Retina (tissue), 1 donor: ENCODE measurements at regions not wholly inside any gene's neighbourhood (a gene's known extent, or its start where the extent isn't known, plus 50 kb on each side); places are given as distances from the start of the nearest gene placed in this dataset.

ENCODE experiments used
- DNase-seq: peaks from one replicate; pipeline ENCODE4 v3.0.0-alpha.2; 2016

DNA sequence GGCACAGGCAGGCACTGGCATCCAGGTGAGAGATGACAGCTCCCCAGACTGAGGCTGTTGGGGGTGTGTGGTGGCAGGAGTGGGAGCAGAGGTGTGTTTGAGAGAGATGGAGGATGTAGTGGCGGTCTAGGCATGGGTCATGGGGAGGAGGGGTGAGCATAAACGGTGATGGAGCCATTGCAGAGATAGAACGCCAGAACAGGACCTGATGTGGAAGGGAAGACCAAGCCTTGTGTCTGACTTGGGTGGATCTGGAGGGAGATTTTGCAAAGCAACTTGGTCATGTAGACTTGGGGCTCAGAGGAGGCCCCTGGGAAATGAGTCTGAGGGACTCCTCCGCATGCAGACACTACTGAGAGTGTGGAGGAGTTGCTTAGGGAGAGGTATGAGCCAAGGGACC is 50.0 kb upstream of the CLDN5 start:
- DNase-seq, result no peak

DNA sequence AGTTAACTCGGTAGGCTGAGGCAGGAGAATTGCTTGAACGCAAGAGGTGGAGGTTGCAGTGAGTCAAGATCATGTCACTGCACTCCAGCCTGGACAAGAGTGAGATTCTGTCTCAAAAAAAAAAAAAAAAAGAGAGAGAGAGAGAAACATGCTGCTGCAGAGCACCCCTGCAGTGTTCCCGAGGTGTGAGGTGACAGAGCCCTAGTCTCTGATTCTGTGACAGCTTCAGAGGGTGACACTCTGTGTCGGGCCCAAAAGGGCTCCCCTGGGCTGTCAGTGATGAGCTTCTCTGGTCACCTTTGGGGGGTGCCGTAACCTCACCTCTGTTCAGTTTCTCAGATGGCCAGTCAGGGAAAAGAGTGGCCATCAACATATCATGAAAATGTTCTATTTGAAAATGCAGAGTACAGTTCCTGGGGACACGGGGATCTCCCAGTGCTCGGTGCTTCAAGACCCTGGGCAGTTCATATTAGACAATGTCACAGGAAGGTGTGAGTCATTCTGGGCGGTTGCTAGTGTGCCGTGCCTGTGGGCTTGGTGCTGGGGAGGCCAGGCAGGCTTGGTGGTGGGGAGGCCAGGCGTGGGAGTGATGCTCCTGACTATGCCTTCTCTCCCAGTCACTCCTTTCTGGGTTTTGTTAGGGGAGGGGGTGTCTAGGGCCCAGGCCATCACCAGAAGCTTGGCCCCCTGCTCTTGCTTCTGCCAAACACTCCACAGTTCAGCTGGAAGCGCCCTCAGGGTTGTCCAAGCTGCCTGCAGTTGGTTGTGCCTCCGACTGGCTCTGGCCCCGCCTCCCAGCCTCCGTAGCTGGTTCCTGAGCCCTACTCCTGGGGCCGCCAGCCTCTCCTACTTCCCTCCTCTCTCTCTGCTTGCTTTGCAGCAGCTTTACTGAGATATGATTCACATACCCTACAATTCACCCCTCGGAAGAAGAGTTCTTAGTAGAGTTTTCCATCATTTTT is 52.5 kb upstream of the CLDN5 start:
- no peak for DNase-seq

DNA sequence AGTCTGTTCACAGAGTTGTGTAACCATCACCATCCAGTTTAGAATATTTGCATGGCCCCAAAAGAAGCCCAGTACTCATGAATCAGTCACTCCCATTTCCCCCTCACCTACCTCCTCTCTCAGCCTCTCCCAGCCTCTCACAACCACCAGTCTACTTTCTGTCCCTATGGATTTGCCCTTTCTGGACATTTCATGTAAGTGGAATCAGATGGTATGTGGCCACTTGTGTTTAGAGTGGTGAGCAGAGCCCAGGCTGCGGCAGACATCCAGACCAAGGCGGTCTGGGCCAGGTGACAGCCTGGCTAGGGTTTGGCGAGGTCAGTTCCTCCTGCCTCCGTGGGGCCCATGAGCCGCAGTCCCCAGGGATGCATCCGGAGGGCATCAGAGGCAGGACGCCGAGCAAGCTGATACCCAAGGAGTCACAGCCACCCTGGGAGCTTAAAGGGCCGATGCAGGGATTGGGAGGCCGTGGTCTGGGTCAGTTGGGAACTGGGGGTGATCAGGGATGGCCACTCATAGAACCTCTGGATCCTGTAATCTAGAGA is 53.3 kb upstream of the CLDN5 start:
- no peak for DNase-seq

DNA sequence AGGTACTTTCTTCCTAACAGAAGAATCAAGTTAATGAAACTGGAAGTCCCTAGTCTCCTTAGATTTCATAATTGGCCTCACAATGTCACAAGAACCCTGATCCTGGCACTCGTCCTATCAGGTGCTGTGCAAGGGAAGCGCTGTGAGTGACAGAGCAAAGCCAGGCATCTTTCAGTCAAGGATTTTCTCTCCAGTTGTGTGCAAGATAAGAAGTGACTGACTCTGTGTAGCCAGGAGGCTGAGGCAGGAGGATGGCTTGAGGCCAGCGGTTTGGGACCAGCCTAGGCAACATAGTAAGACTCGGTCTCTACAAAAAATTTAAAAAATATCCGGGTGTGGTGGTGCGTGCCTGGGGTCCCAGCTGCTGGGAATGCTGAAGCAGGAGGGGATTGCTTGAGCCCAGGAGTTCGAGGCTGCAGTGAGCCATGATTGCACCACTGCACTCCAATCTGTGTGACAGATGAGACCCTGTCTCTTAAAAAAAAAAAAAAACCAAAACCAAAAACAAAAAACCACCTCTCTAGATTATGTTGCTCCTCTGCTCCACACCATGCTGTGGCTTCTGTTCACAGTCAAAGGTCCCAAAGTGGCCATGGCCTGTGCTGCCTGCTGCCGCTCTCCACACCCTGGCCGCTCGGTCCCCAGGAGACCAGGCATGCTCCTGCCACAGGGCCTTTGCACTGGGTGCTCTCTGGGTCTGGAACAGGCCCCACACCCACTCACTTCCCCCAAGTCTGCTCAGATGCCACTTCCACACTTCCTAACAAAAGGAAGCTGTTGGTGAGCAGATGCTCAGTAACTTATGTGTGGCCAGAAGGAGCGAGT is 54.2 kb upstream of the CLDN5 start:
- no peak for DNase-seq

DNA sequence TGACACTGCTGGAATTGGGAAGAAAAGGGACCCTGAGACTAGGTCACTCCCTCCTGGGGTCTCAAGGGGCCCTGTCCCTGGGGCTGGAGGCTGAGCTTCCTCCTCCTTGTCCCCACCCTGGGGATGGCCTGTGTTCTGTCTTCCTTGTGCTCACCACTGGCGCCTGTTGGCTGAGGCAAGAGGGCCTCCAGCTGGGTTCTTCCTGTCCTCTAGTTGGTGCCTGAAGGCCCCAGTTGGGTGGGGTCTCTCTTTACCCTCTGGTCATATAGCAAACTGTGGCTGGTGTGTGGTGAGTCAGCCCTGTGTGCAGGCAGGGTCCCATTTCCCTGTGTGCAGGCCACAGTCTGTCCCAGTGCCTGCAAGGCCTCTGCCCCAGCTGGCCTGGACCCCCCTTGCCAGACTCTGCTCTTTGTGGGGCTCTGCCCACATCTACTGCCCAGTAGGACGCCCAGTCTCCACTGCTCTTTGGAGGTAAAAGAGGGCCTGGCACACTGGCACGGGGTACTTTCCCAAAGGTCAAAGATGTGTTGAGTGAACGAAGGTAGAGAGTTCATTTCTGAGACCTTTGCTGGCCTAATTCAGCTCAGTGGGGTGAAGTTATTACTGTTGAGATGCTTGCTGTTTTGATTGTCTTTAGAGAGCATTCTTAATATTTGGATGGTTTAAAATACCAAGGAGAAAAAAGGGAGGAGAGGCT is 55.1 kb upstream of the CLDN5 start:
- DNase-seq, result no peak

DNA sequence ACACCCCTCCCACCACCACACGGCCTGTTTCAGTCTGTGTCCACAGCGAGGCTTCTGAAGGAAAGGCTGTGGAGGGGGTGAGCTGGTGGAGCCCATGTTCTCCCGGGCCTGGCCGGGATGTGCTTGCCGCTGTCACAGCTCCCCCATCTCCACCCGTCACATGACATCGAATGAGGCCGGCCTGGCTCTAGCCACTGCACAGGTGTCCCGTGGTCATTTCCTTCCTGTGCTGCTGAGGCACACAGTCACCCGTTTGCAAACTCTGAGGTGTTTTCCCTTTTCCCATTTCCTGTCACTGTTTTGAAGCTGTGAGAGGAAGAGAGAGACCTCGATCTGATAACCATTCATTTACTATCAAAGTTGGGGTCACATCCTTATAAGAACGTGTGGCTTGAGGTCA is 55.7 kb upstream of the CLDN5 start:
- no peak for DNase-seq

DNA sequence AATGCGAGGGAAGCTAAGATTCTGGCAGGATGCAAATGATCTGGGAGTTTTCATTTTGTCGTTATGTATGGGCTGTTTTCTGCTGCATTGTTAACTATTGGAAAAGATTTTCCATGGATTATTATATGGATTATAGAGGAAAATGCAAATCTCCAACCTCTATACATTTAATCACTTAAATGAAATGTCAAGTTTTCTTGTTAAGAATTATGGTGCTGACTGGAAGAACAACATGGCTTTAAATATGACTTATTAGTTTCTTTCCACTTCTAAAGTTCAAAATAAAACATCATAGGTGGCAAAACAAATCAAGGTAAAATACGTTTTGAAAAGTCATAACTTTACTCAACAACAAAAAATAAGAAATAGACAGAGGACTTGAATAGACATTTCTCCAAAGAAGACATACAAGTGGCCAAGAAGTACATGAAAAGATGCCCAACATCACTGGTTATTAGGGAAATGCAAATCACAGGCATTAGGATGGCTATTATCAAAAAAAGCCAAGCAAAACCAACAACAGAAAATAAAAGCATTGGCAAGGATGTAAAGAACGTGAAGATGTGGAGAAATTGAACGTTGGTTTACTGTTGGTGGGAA is 56.2 kb upstream of the CLDN5 start:
- no peak for DNase-seq

DNA sequence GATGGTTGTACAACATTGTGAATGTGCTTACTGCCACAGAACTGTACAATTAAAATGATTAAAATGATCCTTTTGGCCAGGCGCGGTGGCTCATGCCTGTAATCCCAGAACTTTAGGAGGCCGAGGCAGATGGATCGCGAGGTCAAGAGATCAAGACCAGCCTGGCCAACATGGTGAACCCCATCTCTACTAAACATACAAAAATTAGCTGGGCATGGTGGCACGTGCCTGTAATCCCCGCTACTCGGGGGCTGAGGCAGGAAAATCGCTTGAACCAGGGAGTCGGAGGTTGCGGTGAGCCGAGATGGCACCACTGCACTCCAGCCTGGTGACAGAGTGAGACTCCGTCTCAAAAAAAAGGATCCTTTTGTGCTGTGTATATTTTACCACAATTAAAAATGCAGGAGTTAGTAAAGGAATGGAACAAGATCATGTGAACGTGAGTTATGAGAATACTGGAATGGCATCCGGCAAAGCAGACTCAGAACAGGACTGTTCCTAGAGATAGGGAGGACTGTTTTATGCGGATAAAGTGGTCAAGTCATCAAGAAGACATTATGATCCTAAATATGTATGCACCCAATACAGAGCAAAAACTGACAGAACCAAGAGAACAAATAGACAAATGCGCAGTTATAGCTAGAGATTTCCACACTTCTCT is 58.0 kb upstream of the CLDN5 start:
- DNase-seq, result no peak

DNA sequence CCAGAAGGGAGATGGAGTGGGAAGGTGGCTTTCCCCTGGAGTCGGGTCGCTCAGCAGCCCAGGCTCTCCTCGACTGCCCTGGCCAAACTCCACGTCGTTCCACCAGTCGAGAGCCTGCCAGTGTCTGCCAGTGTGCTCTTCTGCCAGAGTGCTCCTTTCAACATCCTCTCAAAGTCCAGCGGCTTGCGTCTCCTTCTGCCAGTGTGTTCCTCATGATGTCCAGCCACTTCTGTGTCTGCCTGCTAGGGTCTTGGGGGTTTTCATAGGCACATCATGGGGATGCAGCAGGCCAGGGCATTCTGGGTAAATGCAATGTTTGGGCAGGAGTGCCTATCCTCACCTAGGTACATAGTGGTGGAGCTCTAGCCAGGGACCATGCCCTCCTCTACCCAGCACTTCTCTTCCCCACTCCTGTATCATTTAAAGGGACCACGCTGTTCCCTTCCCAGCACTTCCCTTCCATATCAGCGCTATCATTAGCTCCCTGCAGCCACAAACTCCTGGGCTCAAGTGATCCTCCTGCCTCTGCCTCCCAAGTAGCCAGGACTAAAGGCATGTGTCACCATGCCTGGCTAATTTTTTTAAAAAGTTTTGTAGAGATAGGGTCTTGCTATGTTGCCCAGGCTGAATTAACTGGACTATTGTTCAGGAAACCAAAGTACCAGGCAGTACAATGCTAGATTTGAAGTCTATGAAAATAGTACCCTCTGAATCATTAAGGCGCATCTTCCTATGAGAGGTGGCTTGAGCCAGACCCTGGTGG is 62.9 kb upstream of the CLDN5 start:
- no peak for DNase-seq

DNA sequence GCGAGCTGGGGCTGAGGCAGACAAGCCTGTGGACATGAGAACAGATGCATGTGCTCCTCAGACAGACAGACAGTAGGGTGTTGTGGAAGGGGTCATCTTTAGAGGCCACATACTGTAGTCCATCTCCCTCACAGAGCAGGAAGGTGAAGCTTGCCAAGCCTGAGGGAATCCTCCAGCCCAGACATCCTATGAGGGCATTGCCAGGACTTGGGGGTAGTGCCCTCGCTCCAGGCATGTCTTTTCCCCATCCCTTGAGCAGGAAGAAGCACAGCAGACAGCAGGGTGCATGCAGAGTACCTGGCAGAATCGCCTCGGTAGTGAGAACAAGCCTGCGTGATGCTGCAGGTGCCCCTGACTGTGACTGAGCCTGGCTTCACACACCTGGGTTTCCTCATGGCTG is 66.5 kb upstream of the CLDN5 start:
- no peak for DNase-seq

DNA sequence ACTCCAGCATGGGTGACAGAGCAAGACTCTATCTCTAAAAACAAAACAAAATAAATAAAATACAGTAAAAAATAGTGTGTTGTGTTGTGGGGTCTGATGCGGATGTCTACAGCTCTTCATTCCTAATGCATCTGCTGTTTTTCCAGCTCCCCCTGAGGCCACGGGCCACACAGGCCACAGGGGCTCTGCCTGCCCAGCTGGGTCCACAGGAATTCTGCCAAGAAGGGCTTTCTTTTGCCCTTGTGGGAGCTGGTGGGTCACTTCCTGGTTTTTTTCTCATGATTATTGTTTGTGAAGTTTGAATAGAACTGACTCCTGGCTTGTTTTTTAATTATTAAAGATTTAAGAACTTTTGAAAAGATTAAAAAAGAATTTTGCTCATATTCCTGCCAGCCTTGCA is 67.4 kb upstream of the CLDN5 start:
- no peak for DNase-seq

DNA sequence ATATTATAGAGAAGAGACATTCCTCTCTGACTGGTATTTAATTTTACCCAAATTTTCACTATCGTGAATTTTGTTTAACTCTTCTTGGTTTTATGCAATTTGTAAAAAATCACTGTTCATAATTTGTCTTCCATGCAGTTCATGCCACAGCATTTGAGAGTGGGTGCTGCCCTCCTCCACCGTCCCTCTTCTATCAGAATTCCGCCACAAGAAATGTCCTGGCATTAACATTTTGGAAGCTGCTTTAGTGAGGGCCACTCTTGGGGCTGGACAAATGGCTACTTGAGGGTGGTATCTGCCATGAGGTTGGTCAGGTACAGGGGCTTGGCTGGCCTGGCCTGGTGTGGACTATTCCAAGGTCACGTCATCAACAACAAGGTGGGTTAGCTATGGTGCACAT is 68.3 kb upstream of the CLDN5 start:
- DNase-seq, result no peak

DNA sequence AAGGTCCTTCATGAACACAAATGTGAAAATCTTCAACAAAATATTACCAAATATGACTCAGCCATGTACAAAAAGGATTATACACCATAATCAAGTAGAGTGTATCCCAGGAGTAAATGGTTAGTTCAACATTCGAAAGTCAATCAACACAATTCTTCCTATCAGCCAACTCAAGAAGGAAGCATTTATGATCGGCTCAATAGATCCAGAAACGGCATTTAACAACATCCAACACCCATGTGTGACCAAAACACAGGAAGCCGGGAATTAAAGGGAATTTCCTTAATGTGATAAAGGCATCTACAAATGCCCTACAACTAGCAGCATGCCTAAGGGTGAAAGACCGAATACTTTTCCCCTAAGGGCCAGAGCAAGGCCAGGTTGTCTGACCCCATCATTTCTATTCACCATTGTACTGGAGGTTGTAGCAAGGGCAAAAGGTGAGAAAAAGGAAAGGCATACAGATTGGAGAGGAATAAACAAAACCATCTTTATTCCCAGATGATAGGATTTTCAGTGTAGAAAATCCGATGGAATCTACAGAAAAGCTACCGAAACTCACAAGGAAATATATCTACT is 69.9 kb upstream of the CLDN5 start:
- no peak for DNase-seq

DNA sequence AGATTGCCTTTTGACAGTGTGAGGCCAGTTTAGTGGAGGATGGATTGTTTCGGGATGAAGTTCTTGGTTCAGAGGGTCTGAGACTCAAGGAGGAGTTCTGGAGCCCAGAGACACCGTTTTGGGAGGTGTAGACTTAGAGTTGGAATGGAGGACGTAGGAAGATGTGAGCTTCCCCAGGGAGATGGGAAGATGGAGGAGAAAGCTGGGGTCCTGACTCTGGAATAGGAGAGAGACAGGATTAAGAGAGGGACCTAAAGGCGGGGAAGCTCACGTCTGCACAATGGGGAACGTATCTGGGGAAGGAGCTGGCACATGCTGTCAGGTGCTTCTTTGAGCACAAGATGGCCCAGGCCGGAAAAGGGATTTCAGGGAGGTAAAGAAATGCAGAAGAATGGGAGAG is 71.3 kb upstream of the CLDN5 start:
- DNase-seq, result no peak

DNA sequence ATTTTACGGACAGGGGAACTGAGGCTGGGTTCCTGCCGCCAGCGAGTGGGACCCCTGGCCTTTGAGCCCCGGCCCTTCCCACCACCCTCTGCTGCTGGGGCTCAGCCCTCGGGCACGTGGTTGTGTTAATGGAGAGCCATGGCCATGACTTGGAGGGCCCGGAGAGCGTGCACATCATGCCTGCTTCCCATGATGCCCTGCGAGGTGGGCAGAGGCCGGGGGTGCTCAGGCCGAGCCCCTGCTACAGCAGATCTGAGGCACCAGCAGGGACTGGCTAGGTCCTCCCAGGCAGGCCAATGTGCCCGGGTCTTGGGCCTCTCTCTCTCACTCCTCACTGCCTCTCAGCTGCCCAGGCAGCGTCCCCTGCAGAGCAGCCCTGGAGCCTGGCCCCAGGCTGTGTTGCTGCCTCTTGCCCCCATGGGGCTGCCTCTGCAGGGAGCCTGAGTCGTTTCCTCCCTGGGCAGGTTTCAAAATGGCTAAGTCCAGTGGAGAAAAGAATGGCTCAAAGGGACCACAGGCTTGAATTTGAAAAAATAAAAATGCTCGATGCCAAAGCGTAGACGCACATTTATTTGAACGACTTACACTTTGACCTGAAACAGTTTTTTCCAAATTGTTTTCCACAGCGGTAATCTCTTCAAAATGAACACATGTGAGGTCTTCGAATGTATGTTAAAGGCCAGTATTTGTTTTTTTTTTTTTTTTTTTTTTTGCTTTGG is 72.6 kb upstream of the CLDN5 start:
- no peak for DNase-seq

DNA sequence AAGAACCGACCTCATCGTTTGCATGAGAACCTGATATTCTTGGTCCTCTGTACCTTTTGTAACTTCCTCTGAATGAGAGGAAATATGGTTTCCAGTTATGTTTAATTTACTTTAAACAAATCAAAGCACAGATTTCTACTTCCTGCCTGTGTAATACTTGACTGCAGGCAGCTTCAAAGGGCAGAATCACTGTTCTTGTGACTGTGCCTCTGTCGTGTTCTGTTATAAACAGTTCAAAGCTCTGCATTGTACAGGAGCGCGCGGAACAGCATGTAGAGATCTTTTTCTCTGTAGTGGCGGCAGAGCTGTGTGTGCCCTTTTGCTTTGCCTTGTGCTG is 73.2 kb upstream of the CLDN5 start:
- no peak for DNase-seq

DNA sequence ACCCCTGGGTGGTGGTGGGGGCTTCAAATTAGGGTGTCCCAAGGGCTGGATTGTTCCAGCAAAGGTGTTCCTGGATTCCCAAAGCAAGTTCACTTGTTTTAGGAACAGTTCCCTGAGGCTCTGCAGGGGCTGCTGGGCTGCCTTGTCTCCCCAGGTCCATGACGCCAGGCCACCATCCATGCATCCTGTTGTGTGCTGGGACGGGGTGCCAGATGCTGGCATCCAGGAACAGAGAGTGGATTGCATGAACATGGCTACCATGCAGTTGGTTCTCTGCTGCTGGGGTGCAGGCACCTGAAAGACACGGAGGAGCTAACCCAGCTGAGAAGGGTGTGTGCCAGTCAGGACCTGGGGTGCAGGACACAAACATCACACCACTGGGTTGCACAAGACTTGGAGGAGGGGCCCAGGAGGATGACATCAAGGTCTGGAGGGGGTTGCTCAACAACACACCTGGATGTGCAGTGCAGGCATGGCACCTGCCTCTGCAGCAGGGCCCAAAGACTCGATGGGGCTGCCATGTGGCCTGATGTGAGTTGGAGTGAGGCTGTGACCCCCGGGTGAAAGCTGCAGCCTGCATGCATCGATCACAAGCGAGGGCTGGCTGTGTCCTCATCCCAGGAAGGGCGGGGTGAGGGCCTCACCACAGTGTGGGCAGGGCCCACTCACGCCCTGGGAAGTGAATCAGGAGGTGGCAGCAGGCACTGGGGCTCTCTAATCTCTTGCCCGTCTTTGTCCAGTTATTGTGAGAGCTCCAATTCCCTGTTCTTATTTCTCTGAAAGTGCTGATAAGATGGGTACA is 74.0 kb upstream of the CLDN5 start:
- DNase-seq, result no peak

DNA sequence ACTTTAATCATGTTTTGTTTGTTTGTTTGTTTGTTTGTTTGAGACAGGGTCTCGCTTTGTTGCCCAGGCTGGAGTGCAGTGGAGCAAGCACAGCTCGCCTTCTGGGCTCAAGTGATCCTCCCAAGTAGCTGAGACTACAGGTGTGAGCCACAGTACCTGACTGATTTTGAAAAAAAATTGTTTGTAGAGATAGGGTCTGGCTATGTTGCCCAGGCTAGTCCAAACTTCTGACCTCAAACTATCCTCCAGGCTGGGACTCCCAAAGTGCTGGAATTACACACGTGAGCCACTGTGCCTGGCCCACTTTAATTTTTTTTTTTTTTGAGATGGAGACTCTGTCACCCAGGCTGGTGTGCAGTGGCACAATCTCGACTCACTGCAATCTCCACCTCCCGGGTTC is 74.8 kb upstream of the CLDN5 start:
- DNase-seq, result no peak

DNA sequence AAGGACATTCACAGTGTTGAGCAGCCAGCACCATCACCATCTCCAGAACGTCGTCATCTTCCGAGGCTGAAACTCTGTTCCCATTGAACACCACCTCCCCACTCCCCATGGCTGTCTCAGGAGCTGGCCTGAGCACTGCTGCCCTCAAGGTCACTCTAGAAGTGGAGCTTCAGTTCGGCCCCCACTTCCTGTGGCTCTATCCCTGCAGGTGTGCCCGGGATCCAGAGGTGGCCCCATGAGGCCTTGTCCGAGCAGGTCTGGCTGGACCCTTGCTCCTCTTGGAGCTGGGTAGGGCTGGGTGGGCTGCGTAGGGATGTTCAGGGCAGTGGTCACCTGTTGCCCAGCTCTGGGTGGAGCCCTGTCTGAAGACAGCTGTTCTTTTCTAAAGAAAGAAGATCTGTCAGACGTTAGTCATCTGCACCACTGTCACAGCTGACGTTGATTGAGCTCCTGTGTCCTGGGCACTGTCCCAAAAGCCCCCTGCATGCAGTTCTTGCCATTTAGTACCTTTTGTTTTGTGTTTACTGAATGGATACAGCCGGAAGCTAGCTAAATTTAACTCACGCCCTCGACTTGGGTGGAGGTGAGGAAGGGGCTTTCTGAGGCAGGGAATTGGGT is 75.5 kb upstream of the CLDN5 start:
- DNase-seq, result no peak
